ENCODE measurements at regions not wholly inside any gene's neighbourhood (a gene's known extent, or its start where the extent isn't known, plus 50 kb on each side); places are given as distances from the start of the nearest gene placed in this dataset.

- TF ChIP-seq RAD21 (IDR thresholded peaks at IDR 0.05; ENCODE audit: low read depth), result no peak
- no peak for TF ChIP-seq EP300 (IDR thresholded peaks at IDR 0.05; ENCODE audit: borderline replicate concordance)
- no peak for TF ChIP-seq MAX (IDR thresholded peaks at IDR 0.05)
- no peak for TF ChIP-seq YY1 (IDR thresholded peaks at IDR 0.05; ENCODE audit: low read depth)
- TF ChIP-seq FOXM1 (IDR thresholded peaks at IDR 0.05; ENCODE audit: borderline replicate concordance, low read depth), result no peak
- TF ChIP-seq REST (IDR thresholded peaks at IDR 0.05; ENCODE audit: low read depth), result peak; percentile 80
- TF ChIP-seq TAF1 (IDR thresholded peaks at IDR 0.05; ENCODE audit: low read depth), result no peak
- TF ChIP-seq NFIC (IDR thresholded peaks at IDR 0.05), result no peak
- TF ChIP-seq ZBTB7A (IDR thresholded peaks at IDR 0.05; ENCODE audit: low read depth), result no peak
Observed at GRCh38 chr1:243944429-243945160, 94.6 kb upstream of the AKT3 start.

Measured in Ishikawa (cell line).